HG03103 (cell line): ENCODE measurements at regions not wholly inside any gene's neighbourhood (a gene's known extent, or its start where the extent isn't known, plus 50 kb on each side); places are given as distances from the start of the nearest gene placed in this dataset.
"Not testable (repeated sequence)": the region's sequence is repeated elsewhere in the genome, so short reads cannot be mapped to it uniquely, and the experiment has no call there.

Source experiments
- ATAC-seq: cut with Tn5 transposase; IDR thresholded peaks from one replicate; pipeline ENCODE4 v1.9.1; 2021; ENCODE audit warnings: low read depth; ENCODE audit not compliant: unreplicated experiment

DNA sequence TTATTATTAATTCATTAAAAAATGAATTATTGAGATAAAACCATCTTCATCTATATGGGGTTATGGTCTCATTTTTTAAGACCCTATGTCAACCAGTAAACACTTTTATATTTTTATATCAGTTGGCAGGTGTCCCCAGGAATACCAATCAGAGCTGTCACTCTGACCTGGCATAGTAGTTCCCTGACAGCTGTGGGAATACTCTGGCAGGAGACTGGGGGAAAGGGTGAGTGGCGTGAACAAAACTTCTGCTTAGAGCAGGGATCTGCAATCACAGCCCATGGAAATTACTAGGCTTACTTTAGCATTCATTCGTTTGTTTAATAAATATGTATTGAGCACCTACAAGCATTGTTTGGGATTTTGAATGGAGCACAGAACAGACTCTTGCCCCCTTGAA lies 254.1 kb upstream of the KLF3 start:
- ATAC-seq, result no peak

DNA sequence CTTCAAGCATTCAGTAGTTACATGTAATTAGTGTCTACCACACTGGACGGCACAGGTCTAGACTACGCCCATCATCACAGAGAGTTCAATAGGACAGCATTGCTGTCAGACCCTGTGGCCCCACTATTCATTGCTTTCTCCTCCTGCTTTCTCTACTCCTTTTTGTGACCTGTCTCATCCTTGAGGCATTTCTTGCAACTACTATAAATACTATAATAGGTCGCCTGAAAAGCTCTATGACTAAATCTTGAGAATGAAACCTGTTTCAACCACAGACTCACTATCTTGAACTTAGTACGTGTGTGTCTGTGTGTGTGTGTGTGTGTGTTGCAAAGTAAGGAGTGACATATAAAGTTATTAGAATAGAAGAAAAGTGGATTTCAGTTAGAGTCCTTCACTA lies 252.9 kb upstream of the KLF3 start:
- peak; percentile 60 for ATAC-seq

DNA sequence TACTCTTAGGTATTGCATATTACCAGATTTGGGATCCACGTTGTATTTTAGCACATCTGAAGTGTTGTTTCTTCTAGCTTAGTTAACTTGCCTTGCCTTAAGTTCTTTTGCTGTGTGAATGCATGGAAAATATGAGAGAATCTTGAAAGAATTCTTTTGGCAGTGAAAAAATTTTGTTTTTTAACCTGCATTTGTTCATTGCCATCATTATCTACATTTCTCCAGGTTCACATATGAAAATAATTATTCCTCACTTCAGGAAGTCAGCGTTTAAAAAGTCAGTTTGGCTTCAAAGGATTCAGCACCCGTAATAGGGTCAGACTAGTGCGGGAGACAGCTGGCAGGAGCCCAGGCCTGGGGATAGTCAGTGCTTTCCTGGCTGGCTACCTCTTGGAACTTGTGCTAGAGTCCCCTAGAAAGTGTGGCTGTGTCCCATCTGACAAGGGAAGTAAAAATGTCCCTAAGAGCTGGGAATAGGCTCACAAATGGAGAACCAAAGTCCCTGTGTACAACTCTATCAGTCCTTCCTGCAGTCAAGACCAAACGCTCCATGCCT lies 251.9 kb upstream of the KLF3 start:
- no peak for ATAC-seq

DNA sequence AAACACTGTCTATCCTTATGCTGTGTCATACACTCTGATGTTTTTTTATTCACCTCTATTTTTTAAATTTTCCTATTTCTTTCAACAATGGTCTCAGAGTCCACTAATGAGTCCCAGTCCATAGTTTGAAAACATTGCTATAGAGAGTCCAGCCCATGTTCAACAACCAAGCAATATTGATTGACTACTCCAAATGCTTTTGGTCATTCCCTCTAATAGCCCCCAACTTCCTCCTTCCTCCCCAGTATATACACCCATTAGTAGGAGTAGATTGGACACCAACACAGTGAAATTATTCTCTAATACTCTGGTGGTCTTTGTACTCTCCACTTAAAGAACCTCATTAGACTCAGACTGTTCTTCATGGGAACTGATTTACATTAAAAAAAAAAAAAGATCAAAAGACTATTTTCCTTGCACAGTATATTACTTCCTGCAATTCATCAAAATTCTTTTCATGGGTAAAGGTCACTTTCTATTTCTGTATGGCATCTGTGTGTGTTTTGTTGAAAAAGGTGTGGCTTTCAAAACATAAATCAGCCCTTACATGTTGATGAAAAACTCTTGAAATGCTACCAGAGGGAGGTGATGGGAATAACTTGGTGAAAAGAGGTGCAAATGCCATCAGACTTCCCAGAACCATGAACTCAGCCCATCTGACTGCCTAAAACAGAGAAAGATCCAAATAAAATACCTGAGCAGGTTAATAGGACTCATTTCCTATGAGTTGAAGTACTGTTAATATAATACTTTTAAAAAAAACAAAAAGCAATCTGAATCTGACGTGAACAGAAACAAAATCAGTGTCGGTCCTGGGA lies 250.3 kb upstream of the KLF3 start:
- no peak for ATAC-seq

DNA sequence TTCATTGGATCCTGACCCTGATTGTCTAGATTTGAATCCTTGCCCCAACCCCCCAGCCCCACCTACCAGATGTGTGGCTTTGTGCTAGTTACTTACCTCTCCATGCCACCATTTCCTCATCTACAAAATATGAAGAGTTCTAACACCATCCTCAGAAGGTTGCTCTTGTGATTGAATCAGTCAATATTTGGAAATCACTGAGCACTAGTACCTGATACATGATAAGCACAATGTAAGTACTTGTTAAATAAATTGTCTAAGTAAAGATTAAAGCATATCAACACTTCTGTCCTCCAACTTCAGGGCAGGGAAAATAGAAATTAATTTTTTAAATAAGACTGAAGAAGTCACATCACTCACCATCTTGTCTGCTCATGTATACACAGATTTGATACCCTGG lies 249.6 kb upstream of the KLF3 start:
- no peak for ATAC-seq

DNA sequence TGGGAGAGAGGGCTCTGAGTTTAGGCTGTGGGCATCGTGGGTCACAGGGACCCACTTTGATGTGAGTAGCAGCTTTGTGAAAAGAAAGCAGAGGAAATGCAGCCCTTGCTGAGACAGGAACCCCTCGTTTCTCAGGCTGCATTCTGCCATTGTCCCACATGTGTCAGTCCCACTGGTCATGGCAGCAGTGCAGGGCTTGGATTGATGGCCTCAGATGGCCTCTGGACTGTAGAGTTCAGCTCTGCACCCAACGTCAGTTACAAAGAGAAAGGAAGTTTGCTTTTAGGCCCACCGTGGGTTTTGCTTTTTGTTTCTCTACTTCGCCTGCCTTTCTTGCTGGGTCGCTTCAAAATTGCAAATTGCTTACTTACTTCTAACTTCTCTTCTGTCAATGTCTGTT lies 248.3 kb upstream of the KLF3 start:
- ATAC-seq, result no peak

DNA sequence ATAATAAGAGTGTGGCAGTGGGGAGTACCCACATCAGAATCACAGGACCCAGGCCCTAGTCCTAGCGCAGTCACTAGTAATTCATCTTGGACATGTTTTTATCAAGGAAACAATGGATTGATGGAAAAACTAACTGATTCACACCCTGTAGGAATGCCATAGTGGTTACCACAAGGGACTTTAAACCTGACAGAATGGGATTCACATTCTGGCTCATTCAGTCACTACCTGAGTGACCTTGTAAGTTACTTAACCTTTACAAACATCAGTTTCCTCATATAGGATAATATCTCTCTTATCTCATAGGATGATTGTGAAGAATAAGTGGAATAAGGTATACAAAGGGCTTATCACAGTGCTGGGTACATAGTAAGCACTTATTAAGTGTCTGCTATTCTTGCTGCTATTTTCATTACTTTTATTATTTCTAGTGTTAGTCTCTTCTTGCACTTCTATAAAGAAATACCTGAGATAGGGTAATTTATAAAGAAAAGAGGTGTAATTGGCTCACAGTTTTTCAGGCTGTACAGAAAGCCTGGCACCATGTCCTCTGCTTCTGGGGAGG lies 247.5 kb upstream of the KLF3 start:
- no peak for ATAC-seq

DNA sequence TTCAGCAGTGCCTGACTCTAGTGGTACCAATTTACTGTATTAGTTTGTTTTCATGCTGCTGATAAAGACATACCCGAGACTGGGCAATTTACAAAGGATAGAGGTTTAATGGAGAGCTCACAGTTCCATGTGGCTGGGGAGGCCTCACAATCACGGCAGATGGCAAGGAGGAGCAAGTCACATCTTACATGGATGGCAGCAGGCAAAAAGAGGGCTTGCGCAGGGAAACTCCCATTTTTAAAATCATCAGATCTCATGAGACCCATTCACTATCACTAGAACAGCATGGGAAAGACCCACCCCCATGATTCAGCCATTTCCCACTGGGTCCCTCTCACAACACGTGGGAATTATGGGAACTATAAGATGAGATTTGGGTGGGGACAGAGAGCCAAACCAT lies 243.7 kb upstream of the KLF3 start:
- ATAC-seq, result not testable (repeated sequence)

DNA sequence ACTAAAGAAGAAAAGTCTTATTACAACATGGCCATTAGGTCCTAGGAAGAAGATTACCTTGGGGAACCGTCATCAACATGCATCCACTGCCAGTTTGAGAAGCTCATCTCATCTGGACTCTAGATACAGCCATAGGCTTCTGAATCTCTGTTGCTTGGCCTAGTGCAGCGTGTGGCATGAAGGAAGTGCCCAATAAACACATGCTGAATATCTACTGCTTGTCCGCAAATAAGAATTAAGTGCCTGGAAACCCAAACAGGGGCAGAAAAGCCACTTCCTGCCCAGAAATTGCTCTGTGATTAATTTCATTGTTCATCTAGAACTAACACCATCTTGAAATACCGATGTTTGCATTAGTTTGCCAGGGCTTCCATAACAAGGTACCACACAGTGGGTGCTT lies 241.1 kb upstream of the KLF3 start:
- no peak for ATAC-seq

DNA sequence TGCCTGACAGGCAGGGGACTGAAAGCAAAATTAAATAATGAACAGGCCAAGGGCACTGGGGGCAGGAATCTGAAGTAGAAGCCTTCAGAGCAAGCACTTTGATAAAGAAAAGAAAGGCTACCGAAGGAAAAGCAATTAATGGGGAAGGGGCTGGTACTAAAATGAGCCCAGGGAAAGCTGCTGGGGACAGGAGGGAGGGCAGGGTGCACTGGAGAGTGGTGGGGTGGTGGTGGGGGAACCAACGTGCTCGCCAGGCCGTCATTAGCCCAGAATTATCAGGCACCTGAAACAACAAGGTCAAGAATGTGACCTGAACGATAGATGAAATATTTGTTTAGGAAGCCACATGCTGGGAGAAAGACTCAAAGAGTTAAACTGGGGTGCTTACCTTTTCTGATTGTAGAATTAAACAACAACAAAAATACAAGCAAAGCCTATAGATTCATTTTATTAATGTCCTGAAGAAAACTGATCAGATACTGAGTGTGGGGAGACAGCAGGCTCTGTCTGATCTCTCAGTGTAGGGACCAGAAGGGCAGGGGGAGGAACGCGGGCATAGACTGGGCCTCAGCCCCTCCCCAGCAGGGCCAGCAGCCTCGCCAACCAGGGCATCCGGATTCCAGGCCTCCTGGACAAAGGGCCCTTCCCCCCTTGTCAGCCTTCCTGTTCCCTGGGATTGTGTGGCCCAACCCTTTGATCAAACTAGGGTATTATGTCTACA lies 239.7 kb upstream of the KLF3 start:
- ATAC-seq, result no peak

DNA sequence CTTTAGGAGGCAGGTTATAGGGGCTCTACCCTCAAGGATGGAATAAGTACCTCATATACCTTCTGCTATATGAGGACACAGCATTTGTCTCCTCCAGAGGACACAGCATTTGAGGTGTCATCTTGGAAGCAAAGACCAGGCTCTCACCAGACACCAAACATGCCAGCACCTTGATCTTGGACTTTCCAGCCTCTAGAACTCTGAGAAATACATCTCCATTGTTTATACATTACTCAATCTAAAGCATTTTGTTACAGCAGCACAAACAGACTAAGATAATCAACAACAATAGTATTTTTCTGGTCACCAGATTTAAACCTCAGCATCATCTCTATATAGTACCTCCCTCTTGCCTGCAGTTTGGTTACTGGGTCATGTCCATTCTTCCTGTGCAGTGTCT lies 237.5 kb upstream of the KLF3 start:
- ATAC-seq, result no peak

DNA sequence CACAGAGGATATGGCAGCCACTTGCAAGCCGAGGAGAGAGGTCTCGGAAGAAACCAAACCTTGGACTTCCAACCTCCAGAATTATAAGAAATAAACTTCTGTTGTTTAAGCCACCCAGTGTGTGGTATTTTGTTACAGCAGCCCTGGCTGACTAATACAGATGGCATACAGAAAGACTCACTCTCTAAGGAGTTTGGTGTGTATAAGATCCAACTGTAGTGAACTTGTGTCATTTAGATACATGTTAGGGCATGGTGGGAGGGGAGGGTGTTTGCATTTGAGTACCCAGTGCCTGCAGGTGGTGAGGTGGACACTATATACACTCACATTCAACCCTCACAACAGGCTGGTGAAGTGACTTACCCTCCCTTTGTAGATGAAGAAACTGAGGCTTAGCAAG lies 233.2 kb upstream of the KLF3 start:
- no peak for ATAC-seq

DNA sequence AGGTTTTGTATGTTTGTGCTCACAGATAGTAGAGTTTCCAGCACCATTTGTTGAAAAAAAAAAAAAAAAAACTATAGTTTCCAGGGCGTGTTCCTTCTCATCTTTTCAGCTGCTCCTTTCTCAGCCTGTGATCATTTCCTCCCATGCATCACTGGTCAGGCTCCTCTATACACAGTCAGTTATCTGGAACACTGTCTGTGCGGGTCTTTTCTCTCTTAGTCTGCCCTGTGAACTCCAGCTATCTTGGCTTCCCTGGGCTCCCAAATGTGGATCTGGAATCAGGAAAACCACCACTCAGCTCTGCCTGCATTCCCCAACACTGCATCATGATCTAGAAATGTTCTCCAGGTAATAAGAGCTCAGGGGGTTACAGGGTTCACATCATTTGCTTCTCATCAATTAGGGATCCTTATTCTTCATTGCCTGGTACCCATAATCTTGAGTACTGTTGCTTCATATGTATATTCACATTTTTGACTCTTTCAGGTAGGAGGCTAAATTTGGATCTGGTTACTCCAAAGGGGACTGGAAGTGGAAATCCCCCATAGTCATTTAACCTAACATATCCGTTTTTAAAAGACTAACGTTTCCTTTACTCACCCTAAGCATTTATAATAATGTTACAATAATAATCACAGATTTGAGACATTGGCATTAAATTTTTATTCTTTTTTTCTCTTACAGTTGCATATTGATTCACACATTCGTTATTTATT lies 221.8 kb upstream of the KLF3 start:
- ATAC-seq, result no peak

DNA sequence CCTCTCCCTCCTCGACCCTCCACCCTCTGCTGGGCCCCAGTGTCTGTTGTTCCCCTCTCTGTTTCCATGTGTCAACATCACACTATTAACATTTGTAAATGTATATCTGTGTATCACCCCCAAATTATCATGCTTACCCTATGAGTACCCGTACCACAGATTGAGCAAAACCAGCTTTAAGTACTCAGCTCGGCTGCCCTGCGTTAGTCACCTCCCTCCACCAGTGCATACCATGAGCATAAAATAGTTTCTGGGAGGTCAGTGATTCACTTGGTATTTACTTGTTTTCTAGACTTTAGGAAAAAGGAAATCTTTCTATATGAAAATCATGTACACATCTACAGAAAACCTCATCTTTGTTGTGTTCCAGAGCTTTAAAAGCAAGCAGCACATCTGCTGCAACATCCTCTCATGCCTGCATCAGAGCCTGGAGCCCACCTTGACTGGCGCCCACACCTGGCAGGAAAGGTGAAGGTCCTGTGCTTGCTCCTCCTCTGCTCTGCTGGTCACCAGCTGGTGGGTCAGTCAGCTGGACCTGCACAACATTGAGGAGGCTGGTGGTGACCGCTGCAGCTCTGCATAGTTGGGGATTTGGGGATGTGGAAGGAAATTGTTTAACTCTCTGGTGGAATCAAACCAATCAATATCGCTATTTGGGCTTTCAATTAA lies 214.4 kb upstream of the KLF3 start:
- ATAC-seq, result no peak

DNA sequence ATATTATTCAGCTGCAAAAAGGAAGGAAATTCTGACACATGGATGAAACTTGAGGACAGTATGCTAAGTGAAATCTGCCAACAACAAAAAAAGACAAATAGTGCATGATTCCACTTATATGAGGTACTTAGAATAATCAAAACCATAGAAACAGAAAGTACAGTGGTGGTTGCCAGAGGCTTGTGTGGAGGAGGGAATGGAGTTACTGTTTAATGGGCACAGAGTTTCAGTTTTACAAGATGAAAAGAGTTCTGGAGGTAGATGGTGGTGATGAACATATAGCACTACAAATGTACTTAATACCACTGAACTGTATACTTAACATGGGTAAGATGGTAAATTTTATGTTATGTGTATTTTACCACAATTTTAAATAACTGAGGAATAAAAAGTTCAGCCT lies 212.0 kb upstream of the KLF3 start:
- no peak for ATAC-seq

DNA sequence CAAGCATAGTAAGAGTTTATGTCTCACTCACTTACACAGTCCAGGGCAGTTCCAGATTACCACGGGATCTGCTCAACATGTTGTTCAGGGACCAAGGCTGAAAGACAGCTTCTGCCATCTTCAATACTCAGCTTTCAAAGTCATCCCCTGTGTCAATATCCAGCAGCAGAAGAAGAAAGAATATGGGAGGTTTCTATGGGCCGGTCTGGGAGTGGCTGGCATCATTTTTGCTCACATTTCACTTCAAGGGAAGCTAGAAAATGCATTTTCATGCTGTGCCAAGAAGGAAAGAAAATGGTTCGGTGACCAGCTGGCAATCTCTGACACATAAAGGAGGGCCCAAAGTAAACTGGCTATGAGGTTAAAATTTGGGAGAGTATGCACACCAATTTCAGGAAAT lies 211.5 kb upstream of the KLF3 start:
- no peak for ATAC-seq

DNA sequence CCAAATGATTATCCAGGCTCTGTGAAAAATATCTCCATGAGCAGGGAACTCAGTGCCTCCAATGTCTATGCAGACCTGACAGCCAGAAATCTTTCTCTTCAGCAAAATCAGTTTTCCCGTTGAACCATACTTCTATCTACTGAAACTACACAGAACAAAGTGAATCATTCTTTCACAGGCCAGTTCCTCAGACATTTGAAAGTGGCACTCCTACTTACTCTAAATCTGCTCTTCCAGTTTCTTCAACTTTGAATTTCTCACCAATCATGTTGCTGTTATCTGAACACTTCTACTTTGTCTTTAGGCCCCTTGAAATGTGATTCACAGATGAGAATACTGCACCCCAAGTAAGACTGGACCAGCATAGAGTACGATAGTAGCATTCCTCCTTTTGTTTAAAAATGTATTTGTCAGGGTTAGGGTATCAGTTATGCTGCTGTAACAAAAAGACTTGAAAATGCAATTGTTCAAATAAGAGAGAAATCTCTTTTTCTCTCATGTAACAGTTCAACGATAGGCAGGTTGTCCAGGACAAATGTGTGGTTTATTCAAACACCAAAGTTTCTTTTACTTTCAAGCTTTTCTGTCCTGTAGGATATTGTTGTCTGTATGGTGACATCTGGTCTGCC lies 210.6 kb upstream of the KLF3 start:
- no peak for ATAC-seq

DNA sequence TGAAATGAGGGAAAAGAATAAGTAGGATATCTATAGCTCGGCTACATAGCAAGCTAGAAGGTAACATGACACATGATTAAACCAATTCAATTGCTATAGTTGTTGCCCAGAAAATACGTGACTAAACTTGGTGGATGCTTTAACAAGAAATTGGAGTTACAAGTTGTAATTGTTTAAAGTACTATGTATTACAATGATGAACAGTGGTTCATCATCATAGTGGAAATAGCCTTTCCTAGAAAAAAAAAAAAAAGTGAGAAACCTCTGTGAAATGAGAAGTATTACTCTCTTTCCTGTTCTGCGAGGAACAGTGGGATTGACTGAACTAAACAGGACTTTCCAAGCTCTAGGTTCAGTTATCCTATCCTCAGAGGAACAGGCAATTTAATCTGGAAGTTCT lies 209.7 kb upstream of the KLF3 start:
- ATAC-seq, result no peak

DNA sequence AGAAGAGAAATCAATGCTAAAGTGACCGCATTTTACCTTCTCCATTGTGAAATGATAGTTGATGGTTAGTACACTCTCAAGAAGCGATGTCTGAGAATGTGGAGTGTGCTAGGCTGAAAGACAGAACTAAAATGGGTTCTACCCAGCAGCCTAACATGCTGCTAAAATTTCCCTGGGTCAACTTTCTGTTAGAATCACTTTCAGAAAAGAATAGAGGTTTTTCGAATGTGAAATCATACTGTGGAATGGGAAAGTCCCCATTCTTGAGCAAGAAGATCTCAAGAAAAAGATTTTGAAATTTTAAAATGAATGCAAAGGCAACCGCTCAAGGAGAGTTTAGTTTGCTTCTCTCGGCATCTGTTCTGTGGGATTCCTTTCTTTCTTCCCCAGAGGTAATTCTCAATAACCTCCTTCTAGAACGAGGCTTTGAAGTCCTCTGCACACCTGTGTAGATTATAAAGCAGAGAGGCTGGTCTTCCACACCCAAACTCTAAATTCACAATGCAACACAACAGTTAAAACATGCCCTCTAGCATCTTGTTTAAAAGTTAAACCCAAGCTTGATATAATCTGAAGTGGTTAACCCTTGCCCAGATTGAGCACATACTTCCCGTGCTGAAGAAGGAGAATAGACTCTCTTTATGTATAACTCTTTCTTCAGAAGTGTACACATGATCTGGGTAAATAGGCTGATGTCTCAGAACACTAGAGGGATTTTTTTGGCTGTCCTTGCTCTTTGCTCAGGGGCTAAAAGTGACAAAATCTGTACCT lies 208.7 kb upstream of the KLF3 start:
- no peak for ATAC-seq
